ENCODE measurements at regions not wholly inside any gene's neighbourhood (a gene's known extent, or its start where the extent isn't known, plus 50 kb on each side); places are given as distances from the start of the nearest gene placed in this dataset.

DNA sequence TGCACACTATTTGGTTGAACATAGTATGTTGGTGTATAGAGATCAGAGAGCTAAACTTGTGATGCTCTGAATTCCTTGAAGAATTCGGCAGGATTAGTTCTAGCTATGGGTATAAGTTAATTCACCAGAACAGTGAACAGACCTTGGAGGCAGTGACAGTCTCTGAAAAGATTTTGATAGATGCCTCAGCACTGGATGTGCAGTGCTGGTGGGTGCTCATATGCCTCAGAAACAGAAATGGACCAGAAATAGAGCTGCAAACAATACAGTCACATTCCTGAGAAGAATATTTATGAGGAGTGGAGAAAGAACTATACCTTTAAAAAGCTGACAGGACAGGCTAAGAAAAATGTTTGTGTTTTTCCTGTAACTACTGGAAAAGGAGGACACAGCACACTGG is 747.7 kb downstream of the KCTD16 start:
- DNase-seq = no peak

DNA sequence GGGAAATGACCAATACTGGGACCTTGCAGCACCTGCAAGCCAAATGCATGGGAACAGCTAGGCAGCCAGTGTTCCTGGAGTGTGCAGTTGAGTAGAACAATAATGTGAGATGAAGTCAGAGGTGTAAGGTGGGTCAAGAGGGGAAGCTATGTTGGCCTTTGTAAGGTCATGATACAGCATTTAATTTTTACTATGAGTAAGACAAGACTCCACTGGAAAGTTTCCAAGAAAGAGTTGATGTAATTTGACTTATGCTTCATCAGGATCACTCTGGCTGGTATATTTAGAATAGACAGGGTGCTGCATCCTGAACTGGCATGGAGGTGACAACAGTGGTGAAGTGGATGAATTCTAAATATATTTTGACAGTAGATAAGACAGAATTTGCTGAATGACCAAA is 744.8 kb downstream of the KCTD16 start:
- no peak for DNase-seq

GRCh38 chr5:144913661-144914060 is 743.0 kb downstream of the KCTD16 start:
- DNase-seq = no peak

DNA sequence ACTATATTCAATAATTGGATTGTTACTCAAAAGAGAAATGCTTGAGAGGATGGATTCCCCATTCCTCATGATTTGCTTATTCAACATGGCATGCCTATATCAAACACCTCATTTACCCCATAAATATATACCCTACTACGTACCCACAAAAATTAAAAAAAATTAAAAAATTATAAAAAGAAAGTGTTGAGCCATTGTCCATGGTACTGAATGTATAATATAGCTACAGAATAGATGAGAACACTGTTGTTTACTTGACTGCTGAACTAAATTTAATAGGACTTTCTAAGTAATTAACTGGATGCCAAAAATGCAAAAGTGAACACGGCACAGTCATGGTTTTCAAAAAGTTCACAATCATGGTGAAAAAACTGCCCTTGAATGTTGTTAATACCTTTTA is 725.8 kb downstream of the KCTD16 start:
- no peak for DNase-seq

DNA sequence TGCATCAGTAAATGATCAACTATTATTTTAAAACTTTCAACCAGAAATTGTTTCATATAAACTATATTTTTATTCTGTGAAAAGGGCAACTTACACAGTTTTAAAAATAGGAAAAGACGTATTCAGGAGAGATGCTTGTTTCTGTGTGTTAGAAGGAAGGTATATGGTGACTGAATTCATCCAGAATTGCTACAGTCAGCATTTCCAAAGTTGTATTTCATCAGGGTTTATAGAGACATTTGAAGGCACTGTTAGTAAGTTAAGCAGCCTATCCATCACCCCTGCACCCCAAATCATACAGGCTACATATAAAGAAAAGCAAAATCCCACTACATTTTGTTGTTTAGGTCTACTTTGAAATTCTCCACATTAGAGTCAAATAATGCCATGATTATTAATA is 716.0 kb downstream of the KCTD16 start:
- no peak for DNase-seq

DNA sequence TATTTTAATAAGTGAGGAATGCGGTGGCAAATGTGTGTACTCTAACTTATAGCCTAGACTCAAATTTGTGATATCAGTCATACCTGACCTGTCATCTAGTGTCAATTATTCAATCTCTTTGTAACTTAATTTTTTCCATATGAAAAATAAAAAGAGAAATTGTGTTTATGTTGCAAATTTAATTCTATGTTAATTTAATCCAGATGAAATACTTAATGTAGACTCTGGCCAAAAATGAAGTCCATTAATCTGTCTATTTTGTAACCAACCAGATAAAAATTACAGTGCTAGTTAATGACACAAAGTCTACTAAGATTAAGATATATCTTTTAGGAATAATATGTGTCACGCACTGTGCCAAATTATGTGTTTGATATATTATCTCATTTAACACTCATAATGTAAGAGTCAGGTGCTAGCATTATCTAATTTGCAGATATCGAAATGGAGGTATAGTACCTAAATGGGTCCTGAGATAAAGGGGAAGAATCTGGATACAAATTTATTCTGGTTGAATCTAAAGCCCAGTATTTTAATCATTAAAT is 712.1 kb downstream of the KCTD16 start:
- DNase-seq = no peak

DNA sequence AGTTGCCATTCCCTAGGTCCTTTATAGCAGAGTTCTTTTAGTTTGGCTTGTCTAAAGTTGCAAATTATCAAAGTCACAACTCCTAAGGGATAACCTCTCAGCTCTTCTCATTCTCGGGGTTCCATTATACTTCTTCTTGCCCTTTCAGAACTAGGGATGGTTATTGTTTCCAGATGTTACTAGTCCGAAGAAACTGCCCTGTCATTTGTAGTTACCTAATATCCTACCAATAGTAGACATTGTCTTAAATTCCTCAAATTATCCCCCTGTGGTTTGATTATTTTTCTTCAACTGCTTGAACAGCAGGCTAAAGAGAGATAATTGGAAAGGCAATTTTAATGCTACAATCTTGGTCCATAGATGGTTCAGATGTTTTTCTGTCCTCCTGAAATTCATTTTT is 709.8 kb downstream of the KCTD16 start:
- no peak for DNase-seq

- no peak for DNase-seq
These were observed 706.3 kb downstream of the KCTD16 start for GRCh38 chr5:144876990-144877389.

- no peak for DNase-seq
These were observed 702.4 kb downstream of the KCTD16 start for GRCh38 chr5:144873076-144873475.

DNA sequence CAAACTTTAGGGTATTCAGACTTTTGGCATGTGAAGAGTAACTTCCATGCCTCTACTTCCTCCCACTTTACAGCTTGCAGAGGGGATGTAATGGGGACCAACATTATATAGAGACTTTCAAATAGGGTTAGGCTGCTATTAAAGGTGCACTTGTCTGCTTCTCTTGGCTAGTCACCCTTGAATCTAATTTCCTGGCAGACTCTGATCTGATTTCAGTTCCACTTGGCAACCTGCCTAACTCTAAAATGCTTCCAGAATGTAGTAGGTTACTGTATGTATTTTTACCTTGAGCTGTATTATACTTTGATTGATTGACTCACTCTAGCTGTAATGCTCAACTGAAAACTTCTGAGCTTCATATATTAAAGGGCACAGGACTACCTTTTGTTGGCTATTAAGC is 693.4 kb downstream of the KCTD16 start:
- no peak for DNase-seq

DNA sequence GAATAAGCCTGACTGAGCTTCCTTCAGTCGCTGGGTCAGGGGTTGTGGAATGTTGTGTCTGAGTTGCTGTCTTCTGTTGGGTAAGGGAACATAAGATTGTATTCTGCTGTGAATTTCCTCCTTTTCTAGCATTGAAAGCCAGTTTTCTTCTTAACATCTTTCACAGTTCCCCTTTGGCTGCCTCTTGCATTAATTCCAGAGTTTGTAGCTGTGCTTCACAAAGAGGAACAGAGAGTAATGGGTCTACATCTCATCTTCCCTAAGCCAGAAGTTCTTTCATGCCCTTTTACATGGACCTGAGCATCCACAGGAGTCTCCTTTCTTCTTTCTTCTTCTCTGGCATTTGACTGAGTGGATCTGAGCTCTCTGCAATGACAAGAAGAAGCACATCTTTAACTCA is 686.8 kb downstream of the KCTD16 start:
- DNase-seq = no peak

DNA sequence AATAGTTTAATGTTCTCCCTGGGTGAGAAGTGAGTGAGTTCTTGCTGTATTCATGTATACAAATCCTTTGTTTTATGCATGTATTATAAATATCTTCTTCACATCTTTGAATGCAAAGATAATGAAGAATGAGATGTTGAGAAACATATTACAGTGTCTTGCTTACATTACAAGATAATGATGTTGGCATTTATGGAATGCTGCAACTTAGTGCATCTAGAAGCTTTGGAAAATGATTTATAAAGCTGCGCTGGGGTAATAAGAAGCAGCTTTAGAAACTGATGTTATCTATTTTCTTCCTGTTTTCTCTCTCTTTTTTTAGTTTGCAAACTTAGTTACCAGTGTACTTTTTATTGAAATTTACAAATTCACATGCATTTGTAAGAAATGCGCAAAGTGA is 673.4 kb downstream of the KCTD16 start:
- DNase-seq = no peak

DNA sequence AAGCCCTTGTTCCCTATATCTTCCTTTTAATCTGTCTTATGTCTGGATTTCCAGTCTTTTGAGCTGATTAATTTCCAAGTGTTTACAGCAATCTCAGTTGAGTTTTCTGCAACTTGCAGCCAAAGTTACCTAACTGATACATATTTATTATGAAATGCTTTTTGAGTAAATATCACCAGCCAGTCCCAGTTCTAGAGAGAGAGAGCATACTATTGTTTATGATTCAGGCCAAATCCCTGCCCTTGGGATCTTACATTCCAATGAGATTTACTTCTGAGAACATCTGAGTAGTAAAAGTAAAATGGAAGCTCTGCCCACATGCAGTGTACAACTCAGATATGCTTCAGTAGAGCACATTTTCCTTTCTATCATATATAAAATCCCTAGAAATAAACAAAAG is 661.7 kb downstream of the KCTD16 start:
- no peak for DNase-seq

- DNase-seq = no peak
These were observed 661.0 kb downstream of the KCTD16 start for GRCh38 chr5:144831650-144832049.

- no peak for DNase-seq
These were observed 651.8 kb downstream of the KCTD16 start for GRCh38 chr5:144822503-144822902.

- no peak for DNase-seq
These were observed 649.6 kb downstream of the KCTD16 start for GRCh38 chr5:144820278-144820677.

GRCh38 chr5:144815131-144815530 is 644.5 kb downstream of the KCTD16 start:
- no peak for DNase-seq

GRCh38 chr5:144812763-144813162 is 642.1 kb downstream of the KCTD16 start:
- no peak for DNase-seq

GRCh38 chr5:144800169-144800568 is 629.5 kb downstream of the KCTD16 start:
- DNase-seq = no peak

GRCh38 chr5:144798595-144798994 is 627.9 kb downstream of the KCTD16 start:
- DNase-seq = no peak

- DNase-seq = no peak
These were observed 624.2 kb downstream of the KCTD16 start for GRCh38 chr5:144794922-144795321.

DNA sequence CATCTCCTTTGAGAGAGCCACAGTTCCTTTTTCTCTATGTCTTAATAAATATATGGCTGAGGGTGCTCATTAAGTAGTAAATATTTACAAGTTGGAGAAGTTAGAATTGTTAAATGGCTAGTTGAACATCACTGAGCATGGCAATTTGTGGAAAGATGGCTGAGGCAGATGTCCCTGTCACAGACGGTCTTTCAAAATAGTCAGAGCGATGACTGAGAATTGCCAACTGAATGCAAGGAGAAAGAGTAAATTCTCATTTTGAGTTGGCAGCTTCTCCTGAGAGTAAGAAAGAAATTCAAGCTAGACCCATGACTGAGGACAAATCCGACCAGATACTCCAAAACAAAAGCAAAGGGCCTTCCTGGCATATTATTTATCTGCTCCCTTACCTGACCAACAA is 617.9 kb downstream of the KCTD16 start:
- DNase-seq = no peak

DNA sequence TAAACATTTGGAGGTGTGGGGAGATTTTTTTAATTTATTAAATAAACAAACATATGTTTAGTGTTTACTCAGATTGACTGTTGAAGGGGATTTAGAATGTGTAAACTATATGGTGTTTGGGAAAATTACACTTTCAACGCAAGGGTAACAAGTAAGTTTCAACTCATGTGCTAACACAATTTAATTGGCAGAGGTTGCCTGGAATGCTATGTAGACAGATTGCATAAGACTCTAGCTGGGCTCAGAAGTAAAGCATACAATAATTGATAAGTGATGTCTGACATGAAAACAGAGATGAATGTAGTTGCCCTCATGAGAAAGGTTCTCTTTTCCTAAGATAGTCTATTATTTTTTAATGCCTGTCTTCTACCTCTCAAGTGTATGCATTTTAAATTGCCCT is 617.4 kb downstream of the KCTD16 start:
- no peak for DNase-seq

GRCh38 chr5:144779368-144779767 is 608.7 kb downstream of the KCTD16 start:
- DNase-seq = no peak

DNA sequence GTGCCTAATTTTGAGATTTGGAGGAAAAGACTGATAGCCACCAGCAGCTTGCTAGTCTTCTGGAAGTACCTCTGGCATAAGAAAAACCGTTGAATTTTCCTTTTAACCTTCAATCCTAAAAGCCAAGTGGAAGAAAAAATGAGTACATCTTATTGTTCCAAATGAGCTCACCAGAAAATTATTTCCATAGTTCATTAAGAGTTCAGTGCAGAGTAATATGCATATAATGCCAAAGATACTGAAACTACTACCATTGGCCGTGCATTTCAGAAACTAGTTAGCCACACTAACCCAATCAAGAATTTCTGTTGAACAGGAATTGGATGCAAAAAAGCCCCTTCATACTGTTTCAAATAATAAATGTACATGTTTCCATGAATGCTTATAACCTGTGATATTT is 607.9 kb downstream of the KCTD16 start:
- DNase-seq = no peak

GRCh38 chr5:144774197-144774596 is 603.5 kb downstream of the KCTD16 start:
- no peak for DNase-seq

All from hematopoietic multipotent progenitor cell treated with erythropoietin and hydrocortisone succinate and interleukin-3 and kit ligand, for 4 days (in vitro differentiated cells).